Panc1 (cell line): ENCODE measurements at regions not wholly inside any gene's neighbourhood (a gene's known extent, or its start where the extent isn't known, plus 50 kb on each side); places are given as distances from the start of the nearest gene placed in this dataset.

Experiments used
- CTCF ChIP-seq: fragments of 450-650 bp; IDR thresholded peaks from 2 replicates; pipeline ENCODE4 v1.5.1; 2017; ENCODE audit warnings: mild to moderate bottlenecking
- POLR2AphosphoS5 ChIP-seq: IDR thresholded peaks from 2 replicates; pipeline ENCODE4 v1.6.1; 2012; ENCODE audit warnings: mild to moderate bottlenecking, low read depth, low read length, moderate library complexity
- REST ChIP-seq, 2 experiments: IDR thresholded peaks; 2 replicates each; pipeline ENCODE4 v1.6.1; 2011 to 2012; ENCODE audit warnings: low read depth in 2 of 2, control low read depth in 1 of 2, low read length in 1 of 2, mild to moderate bottlenecking in 1 of 2, moderate library complexity in 1 of 2; ENCODE audit not compliant: insufficient read depth in 1 of 2
- SIN3A ChIP-seq: IDR thresholded peaks from 2 replicates; pipeline ENCODE4 v1.6.1; 2012; ENCODE audit warnings: low read depth, mild to moderate bottlenecking, low read length, moderate library complexity, borderline replicate concordance; ENCODE audit not compliant: insufficient read depth
- TCF7L2 ChIP-seq: IDR thresholded peaks from 2 replicates; pipeline ENCODE4 v1.6.1; 2011; ENCODE audit warnings: mild to moderate bottlenecking, low read depth, low read length, inconsistent platforms

GRCh38 chrX:113390531-113390930 is 549.9 kb upstream of the AMOT start:
- TF ChIP-seq CTCF, result no peak
- TF ChIP-seq POLR2AphosphoS5, result no peak
- no peak for TF ChIP-seq TCF7L2
- no peak for TF ChIP-seq REST (IDR thresholded peaks at IDR 0.05; ENCODE audit: insufficient read depth in 1 of 2, low read depth in 2 of 2, low read length in 1 of 2)
- no peak for TF ChIP-seq SIN3A
